HL-60 (cell line): ENCODE measurements at regions not wholly inside any gene's neighbourhood (a gene's known extent, or its start where the extent isn't known, plus 50 kb on each side); places are given as distances from the start of the nearest gene placed in this dataset.

Experiments
- CTCF ChIP-seq: IDR thresholded peaks from one replicate; pipeline ENCODE4 v1.5.1; 2011; ENCODE audit warnings: low read length, control low read depth, inconsistent platforms; ENCODE audit not compliant: insufficient read depth
- TF ChIP-seq, protein P1 (sequence below): IDR thresholded peaks from 2 replicates; pipeline ENCODE4 v1.6.1; 2012; ENCODE audit warnings: low read depth; ENCODE audit not compliant: insufficient replicate concordance

GRCh38 chr11:96508861-96509260 is 119.0 kb downstream of the JRKL start:
- no peak for TF ChIP-seq CTCF
- TF ChIP-seq, protein P1, sequence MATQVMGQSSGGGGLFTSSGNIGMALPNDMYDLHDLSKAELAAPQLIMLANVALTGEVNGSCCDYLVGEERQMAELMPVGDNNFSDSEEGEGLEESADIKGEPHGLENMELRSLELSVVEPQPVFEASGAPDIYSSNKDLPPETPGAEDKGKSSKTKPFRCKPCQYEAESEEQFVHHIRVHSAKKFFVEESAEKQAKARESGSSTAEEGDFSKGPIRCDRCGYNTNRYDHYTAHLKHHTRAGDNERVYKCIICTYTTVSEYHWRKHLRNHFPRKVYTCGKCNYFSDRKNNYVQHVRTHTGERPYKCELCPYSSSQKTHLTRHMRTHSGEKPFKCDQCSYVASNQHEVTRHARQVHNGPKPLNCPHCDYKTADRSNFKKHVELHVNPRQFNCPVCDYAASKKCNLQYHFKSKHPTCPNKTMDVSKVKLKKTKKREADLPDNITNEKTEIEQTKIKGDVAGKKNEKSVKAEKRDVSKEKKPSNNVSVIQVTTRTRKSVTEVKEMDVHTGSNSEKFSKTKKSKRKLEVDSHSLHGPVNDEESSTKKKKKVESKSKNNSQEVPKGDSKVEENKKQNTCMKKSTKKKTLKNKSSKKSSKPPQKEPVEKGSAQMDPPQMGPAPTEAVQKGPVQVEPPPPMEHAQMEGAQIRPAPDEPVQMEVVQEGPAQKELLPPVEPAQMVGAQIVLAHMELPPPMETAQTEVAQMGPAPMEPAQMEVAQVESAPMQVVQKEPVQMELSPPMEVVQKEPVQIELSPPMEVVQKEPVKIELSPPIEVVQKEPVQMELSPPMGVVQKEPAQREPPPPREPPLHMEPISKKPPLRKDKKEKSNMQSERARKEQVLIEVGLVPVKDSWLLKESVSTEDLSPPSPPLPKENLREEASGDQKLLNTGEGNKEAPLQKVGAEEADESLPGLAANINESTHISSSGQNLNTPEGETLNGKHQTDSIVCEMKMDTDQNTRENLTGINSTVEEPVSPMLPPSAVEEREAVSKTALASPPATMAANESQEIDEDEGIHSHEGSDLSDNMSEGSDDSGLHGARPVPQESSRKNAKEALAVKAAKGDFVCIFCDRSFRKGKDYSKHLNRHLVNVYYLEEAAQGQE: no peak
